ENCODE measurements at regions not wholly inside any gene's neighbourhood (a gene's known extent, or its start where the extent isn't known, plus 50 kb on each side); places are given as distances from the start of the nearest gene placed in this dataset.

DNA sequence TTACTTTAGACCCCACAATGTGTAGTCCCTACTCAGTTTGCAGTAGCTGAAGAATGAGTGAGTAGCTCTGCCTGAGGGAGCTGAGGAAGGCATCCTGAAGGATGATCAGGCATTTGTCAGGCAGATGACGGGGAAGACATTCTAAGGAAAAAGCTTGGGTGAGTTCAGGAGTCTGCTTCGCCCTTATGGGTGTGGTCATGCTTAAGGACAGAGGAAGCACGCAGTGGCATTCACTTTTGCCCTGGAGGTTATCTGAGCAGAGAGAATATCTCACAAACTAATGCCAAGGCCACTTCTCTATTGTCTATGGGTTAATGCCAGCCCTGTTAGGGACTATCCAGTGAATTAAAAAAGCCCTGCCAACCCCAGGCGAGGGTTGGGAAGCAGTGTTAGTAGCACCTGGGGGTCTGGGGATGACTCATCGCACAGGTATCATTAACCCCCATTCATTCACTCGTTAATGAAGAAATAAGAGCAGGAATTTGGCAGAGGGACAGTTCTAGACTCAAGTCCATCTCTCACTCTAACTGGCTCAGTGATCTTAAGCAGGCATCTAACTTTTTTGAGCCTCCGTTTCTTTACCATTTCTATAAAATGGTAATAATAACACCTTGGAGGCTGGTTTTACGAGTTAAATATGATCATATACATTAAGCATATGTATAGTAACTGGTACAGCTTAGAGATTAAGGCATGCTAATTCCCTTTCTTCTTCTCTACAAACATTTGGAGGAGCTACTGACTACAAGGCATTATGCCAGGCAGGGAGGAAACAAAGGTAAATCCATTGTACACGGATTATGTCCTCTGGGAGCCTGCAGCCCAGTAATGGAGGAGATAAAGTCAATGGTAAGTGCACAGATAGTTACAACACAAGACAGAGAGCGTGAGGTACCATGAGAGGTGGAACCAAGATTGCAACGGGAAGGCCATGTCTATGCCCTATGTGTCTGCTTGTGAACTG is 93.2 kb upstream of the AKIRIN2 start:
- TF ChIP-seq, protein P1, sequence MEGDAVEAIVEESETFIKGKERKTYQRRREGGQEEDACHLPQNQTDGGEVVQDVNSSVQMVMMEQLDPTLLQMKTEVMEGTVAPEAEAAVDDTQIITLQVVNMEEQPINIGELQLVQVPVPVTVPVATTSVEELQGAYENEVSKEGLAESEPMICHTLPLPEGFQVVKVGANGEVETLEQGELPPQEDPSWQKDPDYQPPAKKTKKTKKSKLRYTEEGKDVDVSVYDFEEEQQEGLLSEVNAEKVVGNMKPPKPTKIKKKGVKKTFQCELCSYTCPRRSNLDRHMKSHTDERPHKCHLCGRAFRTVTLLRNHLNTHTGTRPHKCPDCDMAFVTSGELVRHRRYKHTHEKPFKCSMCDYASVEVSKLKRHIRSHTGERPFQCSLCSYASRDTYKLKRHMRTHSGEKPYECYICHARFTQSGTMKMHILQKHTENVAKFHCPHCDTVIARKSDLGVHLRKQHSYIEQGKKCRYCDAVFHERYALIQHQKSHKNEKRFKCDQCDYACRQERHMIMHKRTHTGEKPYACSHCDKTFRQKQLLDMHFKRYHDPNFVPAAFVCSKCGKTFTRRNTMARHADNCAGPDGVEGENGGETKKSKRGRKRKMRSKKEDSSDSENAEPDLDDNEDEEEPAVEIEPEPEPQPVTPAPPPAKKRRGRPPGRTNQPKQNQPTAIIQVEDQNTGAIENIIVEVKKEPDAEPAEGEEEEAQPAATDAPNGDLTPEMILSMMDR (IDR thresholded peaks at IDR 0.05), result no peak
- TF ChIP-seq POLR2A (IDR thresholded peaks at IDR 0.05) (no peak), EP300 (IDR thresholded peaks at IDR 0.05) (no peak), POLR2AphosphoS5 (IDR thresholded peaks at IDR 0.05) (no peak)
